ENCODE measurements at regions not wholly inside any gene's neighbourhood (a gene's known extent, or its start where the extent isn't known, plus 50 kb on each side); places are given as distances from the start of the nearest gene placed in this dataset.

GRCh38 chr2:44881856-44882255 lies 59.6 kb upstream of the SIX3 start:
- TF ChIP-seq CTCF (IDR thresholded peaks at IDR 0.05; ENCODE audit: control extremely low read depth, extremely low read depth, low read depth, missing control alignments), result no peak
- POLR2A ChIA-PET, result no interaction called here
- CTCF ChIA-PET, result no interaction called here
- DNase-seq (ENCODE audit: extremely low spot score), result no peak

- no peak for TF ChIP-seq CTCF (IDR thresholded peaks at IDR 0.05; ENCODE audit: control extremely low read depth, extremely low read depth, low read depth, missing control alignments)
- no peak for DNase-seq (ENCODE audit: extremely low spot score)
- CTCF ChIA-PET, result interaction anchor here (1.0 kb wide), 1 partner anchor 14 kb away, joined by 3 read pairs; no protein-coding TSS in a partner anchor
Observed at GRCh38 chr2:44883356-44883755, 58.1 kb upstream of the SIX3 start.

GRCh38 chr2:44884231-44884630 lies 57.3 kb upstream of the SIX3 start:
- POLR2A ChIA-PET, result no interaction called here
- CTCF ChIA-PET, result interaction anchor here (1.0 kb wide), 1 partner anchor 15 kb away, joined by 3 read pairs; no protein-coding TSS in a partner anchor

More at GRCh38 chr2:44883356-44883755, 58.1 kb upstream of the SIX3 start:
- POLR2A ChIA-PET, result no interaction called here

GRCh38 chr2:44884677-44885076 lies 56.8 kb upstream of the SIX3 start:
- POLR2A ChIA-PET, result no interaction called here
- no peak for DNase-seq (ENCODE audit: extremely low spot score)
- CTCF ChIA-PET, result no interaction called here
- no peak for TF ChIP-seq CTCF (IDR thresholded peaks at IDR 0.05; ENCODE audit: control extremely low read depth, extremely low read depth, low read depth, missing control alignments)

More at GRCh38 chr2:44884231-44884630, 57.3 kb upstream of the SIX3 start:
- TF ChIP-seq CTCF (IDR thresholded peaks at IDR 0.05; ENCODE audit: control extremely low read depth, extremely low read depth, low read depth, missing control alignments), result no peak
- DNase-seq (ENCODE audit: extremely low spot score), result no peak

- TF ChIP-seq CTCF (IDR thresholded peaks at IDR 0.05; ENCODE audit: control extremely low read depth, extremely low read depth, low read depth, missing control alignments), result no peak
- DNase-seq (ENCODE audit: extremely low spot score), result no peak
- POLR2A ChIA-PET, result no interaction called here
- CTCF ChIA-PET, result interaction anchor here (0.9 to 1.8 kb wide), 2 partner anchors 8 to 15 kb away, joined by 3 read pairs; no protein-coding TSS in a partner anchor
Observed at GRCh38 chr2:44886414-44886813, 55.1 kb upstream of the SIX3 start.

- TF ChIP-seq CTCF (IDR thresholded peaks at IDR 0.05; ENCODE audit: control extremely low read depth, extremely low read depth, low read depth, missing control alignments), result no peak
- CTCF ChIA-PET, result no interaction called here
- POLR2A ChIA-PET, result no interaction called here
- DNase-seq (ENCODE audit: extremely low spot score), result no peak
Observed at GRCh38 chr2:44889096-44889495, 52.4 kb upstream of the SIX3 start.

All from GM10248 (cell line).